HL-60 (cell line): ENCODE measurements at regions not wholly inside any gene's neighbourhood (a gene's known extent, or its start where the extent isn't known, plus 50 kb on each side); places are given as distances from the start of the nearest gene placed in this dataset.

Source experiments
- DNase-seq, 2 experiments: peaks; one replicate each; pipeline ENCODE4 v3.0.0-alpha.2; 2010 to 2020; ENCODE audit warnings: low read depth in 1 of 2, low spot score in 1 of 2
- H3K27ac ChIP-seq: fragments of 250-450 bp; sonication (Bioruptor Pico); replicated peaks from 2 replicates; pipeline ENCODE4 v1.5.1; 2020; ENCODE audit warnings: mild to moderate bottlenecking, moderate library complexity
- H3K27me3 ChIP-seq: fragments of 250-450 bp; sonication (Bioruptor Pico); 2 replicates; pipeline ENCODE4 v1.5.1; 2021; ENCODE audit warnings: mild to moderate bottlenecking, moderate library complexity; ENCODE audit not compliant: insufficient read depth, poor library complexity, severe bottlenecking
- H3K4me3 ChIP-seq: replicated peaks from 2 replicates; pipeline ENCODE4 v1.5.1; 2011; ENCODE audit warnings: mild to moderate bottlenecking, control low read depth, low read length; ENCODE audit not compliant: insufficient read depth
- CTCF ChIP-seq: IDR thresholded peaks from one replicate; pipeline ENCODE4 v1.5.1; 2011; ENCODE audit warnings: low read length, control low read depth, inconsistent platforms; ENCODE audit not compliant: insufficient read depth
- GABPA ChIP-seq: IDR thresholded peaks from 2 replicates; pipeline ENCODE4 v1.6.1; 2012; ENCODE audit warnings: low read depth
- POLR2AphosphoS5 ChIP-seq: IDR thresholded peaks from 2 replicates; pipeline ENCODE4 v1.6.1; 2012; ENCODE audit warnings: low read depth
- REST ChIP-seq: IDR thresholded peaks from 2 replicates; pipeline ENCODE4 v1.6.1; 2012; ENCODE audit warnings: low read depth; ENCODE audit not compliant: insufficient replicate concordance
- SPI1 ChIP-seq: IDR thresholded peaks from 2 replicates; pipeline ENCODE4 v1.6.1; 2012; ENCODE audit warnings: low read depth, mild to moderate bottlenecking, borderline replicate concordance

GRCh38 chr2:16245481-16246054 lies 305.2 kb downstream of the MYCN start:
- H3K27ac ChIP-seq, result no peak overlapping the region
- H3K27me3 ChIP-seq, result no peaks in the 10 kb centered on the region
- no peak for TF ChIP-seq CTCF
- no peak for TF ChIP-seq POLR2AphosphoS5
- TF ChIP-seq GABPA, result no peak
- TF ChIP-seq REST, result no peak
- no peak for TF ChIP-seq SPI1
- no peak for DNase-seq
- H3K4me3 ChIP-seq, result no peak overlapping the region

DNA sequence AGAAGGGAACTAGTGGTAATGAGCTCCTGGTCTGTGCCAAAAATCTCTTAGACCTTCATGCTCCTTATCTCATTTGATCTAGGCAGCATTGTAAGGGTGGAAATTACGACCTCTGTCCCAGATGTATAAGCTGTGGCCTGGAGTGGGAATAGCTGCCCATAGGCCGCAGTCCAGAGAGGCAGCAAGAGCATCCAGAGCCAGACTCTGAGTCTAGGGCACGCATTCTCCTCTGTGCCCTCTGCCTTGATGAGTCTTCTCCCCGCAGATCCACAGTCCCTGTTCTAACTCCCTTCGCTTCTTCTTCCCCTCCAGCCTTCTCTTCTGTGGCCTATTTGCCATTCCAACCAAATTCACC lies 304.6 kb downstream of the MYCN start:
- no peak for TF ChIP-seq POLR2AphosphoS5
- DNase-seq, result no peak
- H3K27ac ChIP-seq, result no peak overlapping the region
- no peak overlapping the region for H3K4me3 ChIP-seq
- no peaks in the 10 kb centered on the region for H3K27me3 ChIP-seq

GRCh38 chr2:16244153-16244965 lies 304.0 kb downstream of the MYCN start:
- Histone ChIP-seq H3K27me3 (no peaks in the 10 kb centered on the region), H3K4me3 (no peak overlapping the region), H3K27ac (no peak overlapping the region)
- no peak for DNase-seq
- no peak for TF ChIP-seq CTCF
- no peak for TF ChIP-seq POLR2AphosphoS5
- TF ChIP-seq REST, result no peak
- TF ChIP-seq SPI1, result no peak
- no peak for TF ChIP-seq GABPA

DNA sequence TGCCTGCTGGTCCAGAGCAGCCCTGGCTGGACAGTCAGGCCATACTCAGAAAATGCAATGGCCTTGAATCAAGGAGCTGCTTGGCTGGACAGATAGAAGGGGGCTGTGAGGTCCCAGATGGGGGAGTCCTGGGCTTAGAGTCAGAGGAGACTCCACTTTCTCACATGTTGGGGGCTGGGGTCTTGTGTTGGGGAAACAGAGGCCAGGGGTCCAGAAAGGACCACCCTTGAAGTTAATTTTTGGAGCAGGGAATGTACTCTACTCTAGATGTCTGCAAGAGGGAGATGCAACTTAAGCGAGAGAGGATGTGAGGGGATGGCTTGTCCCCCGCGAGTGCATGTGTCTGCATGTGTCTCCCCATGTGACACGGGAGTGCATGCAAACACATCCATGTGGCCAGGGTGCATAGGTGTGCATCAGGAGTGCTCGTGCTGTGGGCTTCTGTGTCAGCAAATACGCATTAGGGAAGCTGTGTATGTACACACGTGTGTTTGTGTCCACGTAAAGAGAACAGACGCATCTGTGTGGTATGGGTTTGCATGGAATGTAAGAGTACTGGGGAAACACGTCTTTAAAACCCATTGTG lies 303.2 kb downstream of the MYCN start:
- TF ChIP-seq SPI1, result no peak
- no peak for TF ChIP-seq CTCF
- TF ChIP-seq GABPA, result no peak
- no peak for TF ChIP-seq POLR2AphosphoS5
- no peak for TF ChIP-seq REST
- no peaks in the 10 kb centered on the region for H3K27me3 ChIP-seq
- H3K27ac ChIP-seq, result no peak overlapping the region

More for the DNA sequence above, 303.2 kb downstream of the MYCN start:
- H3K4me3 ChIP-seq, result no peak overlapping the region
- no peak for DNase-seq
